Pons (tissue), 1 donor: ENCODE measurements at regions not wholly inside any gene's neighbourhood (a gene's known extent, or its start where the extent isn't known, plus 50 kb on each side); places are given as distances from the start of the nearest gene placed in this dataset.
"Not testable (repeated sequence)": the region's sequence is repeated elsewhere in the genome, so short reads cannot be mapped to it uniquely, and the experiment has no call there.

Source experiments
- DNase-seq: peaks from one replicate; pipeline ENCODE4 v3.0.0-alpha.2; 2016; ENCODE audit warnings: low spot score

DNA sequence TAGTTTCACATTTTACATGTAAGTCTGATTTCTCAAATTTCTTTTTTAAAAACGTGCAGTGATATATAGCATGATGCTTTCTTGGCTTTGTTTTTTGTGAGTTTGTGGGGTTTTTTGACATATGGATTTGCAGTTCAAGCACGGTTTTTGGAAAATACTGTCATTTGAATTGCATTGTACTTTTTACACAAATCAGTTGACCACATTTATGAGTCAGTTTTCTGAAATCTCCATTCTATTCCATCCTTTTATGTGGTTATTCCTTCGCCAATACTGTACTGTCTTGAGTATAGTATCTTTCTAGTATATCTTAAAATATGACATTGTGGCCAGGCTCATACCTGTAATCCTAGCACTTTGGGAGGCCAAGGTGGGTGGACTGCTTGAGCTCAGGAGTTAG lies 890.0 kb upstream of the CITED2 start:
- DNase-seq: no peak

DNA sequence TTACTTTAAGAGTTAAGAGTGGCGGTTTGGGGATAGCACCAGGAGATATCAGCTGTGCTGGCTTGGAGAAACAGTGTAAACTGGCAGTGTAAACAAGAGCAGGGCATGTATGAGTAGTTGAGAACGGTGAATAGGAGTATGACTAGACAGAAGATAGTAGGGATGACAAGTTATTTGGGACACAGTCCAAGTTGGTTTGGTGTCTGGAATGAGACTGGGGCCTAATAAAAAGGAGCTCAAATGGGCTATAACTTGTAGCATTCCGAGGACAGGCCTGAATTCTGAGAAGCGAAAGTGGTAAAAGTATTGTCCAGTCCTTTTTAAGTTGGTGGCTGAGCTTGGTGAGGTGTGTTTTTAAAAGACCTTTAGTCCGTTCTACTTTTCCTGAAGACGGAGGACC lies 883.9 kb upstream of the CITED2 start:
- DNase-seq: not testable (repeated sequence)

DNA sequence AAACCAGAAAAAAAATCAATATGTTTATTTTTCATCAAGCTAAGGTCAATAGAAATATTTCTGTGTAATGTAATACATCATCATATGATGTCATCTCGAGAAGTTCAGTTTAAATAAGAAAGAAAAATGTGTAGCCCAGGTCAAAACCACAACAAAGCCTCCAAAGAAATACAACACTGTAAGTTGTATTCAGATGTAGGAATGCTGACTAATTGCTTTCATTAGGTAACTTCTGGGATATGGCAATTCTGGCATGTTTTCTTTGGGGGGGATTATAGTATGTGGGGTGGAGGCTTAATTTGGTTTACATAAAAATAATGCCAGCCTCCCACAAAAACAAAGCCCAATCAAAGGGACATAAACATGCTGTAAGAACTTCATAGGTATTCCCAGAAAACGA lies 881.8 kb upstream of the CITED2 start:
- no peak for DNase-seq

DNA sequence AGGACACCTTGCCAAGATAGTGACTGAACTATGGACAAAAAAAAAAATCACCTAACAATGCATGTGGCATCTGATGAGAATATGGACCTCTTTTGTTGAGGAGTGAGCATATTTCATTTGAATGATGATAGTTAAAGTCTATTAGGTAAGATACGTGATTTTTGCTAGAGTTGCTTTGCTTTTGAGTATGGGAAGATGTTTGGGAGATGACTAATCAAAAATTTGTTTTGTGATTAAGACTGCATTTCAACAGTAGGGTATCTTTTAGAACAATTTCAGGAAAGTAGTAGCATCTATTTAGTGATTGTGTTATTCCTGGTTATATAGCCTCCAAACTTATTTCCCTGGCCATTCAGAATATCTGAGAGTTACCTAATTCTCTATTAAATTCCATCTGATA lies 878.6 kb upstream of the CITED2 start:
- no peak for DNase-seq

DNA sequence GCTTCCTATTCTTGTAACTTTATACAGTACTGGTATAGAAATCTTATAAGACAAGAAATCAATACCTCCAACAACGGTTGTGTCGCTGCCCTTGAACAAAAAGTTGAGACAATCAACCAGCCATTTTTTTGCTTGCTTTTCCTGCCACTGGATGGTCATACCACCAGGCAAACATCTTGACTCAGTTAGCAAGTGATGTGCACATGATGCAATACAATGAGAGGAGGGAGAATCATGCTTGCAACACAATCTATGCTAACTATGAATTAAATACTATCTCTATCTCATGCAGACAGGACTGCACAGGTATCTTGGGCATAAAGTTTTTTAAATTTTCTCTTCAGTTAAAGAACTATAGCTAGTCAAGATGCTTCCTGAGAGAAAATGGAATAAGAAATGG lies 877.7 kb upstream of the CITED2 start:
- no peak for DNase-seq

DNA sequence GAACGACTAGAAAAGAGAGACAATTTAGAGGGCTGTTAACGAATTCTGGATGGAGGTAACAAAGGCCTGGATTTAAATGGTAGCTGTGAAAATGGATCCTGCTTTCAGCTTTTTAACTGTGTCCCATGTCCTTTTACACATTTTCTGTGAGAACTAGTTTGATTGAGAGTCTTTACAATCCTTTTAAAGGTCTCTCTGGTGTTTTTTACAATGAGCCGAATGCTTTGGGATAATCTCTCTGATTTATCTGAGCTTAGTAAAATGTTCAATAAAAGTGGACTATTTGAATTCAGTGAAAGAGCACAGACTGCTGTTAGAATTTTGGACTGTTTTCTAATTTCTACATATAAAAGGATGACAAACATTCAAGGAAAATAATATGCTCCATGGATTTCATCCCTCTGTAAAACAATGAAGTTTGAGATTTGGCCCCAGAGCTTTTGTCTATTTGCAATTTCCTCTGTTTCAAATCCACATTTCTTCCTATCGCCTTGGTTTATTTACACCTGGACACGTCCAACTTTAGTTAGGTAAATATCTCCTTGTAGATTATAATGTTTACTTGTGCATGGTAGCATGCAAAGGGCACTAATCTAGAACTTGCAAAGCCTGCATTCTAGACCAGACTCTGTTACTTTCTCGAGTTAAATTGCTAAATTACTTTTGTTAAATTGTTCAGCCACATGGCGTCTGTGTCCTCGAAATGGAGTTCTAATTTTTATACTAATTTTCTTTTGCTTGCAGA lies 871.0 kb upstream of the CITED2 start:
- no peak for DNase-seq

DNA sequence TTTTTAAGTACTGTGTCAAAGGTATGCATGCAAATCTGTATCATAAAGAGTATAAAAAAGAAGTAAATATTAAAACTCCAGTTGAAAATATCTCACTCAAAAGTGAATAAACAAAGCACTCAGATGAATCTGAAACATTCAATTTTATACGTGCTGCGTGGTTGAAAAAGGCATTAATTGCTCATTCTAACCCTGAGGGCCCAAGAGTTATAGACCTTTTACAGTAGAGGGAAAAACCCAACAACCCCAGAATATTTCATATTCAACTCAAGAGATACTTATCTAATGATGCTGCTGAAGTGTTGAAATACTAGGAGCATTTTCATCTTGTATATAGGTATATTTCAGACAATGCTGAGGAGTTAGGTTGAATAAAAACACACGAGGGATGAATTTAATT lies 862.8 kb upstream of the CITED2 start:
- no peak for DNase-seq

DNA sequence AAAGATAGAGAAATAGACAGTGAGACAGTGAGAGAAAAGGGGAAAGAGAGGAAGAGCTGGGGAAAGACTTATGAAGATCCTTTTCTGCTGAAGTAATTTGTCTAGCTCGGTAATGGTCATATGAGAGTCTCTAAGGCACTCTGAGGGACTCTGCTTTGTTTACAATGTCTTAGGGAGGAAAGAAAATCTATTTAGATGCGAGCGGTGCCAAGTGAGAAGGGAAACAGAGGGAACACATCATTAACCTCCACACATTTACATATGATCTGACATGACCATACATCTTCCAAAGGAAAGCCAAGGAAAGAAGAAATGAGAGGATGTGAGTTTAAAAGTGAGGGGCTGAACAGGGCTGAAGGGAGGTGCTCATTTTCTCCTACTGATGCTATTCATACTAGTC lies 862.3 kb upstream of the CITED2 start:
- DNase-seq: no peak

DNA sequence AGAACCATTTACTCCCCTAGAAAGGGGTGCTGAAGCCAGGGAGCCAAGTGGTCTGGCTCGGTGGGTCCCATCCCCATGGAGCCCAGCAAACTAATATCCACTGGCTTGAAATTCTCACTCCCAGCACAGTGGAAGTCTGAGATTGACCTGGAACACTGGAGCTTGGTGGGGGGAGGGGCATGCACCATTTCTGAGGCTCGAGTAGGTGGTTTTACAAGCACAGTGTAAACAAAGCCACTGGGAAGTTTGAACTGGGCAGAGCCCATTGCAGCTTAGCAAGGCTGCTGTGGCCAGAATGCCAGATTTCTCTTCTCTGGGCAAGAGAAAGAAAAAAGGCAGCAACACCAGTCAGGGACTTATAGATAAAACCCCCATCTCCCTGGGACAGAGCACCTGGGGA lies 855.8 kb upstream of the CITED2 start:
- no peak for DNase-seq

DNA sequence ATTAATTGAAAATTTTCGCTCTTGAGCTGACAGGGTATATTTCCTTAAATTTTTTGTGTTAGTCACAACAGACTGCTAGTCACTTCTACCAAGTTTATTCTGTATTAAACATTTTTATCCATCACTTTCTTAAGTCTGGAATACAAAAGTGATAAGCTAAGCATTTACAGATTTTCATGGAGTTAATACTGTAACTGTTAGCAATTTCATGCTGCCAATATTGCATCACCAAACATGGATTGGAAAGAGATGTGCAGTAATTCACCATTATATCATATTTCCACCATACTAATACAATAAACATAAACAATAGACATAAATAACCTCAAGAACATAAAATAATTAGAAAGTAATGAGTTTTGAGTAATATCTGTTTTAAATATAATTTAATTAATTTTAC lies 854.0 kb upstream of the CITED2 start:
- no peak for DNase-seq

DNA sequence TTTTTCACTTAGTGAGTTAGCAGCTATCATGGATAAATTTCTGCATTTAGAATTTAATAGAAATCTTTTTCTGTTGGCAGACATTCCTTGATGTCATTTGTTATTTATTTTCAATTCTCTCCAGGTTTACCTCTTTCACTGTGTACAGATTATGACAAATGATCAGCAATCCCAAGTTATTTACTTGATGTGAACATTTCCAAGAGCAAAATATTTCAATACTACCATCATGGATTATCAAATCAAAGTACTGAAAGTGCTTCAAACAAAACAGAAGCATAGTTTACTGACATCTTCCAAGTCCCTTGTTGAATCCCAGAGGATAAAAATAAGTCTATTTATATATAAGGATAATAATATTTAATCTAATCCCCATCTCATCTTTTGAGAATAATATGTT lies 852.2 kb upstream of the CITED2 start:
- no peak for DNase-seq

DNA sequence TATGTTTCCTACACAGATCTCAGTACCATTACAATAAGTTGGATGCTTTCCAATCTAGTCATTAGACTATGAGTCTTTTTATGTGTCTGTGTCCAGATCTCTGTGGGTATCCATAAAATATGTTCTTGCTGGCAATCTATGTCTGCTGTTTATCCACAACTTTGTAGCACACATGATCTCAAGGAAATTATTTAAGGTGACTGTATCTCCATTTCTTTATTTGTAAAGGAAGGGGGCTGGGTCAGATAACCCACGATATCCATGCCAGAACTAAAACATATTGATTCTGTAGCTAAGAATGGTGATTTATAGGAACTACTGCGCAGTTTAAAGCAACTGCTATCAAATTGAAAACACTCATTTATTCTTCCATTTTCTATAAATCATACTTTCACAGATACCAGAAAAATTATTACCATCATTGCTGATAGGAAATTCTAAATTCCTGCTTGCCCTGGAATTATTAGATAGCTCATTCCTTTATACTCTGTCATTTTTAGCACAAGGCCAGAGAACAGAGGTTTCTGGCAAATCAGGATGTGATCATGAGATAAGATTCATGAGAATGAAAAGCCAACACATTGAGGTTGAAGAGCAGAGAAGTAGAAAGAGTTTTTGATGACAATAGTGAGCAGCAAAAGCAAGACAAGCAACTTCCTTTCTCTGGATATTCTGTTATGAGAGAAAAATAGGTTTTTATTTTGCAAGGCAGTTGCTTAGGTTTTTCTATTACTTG lies 851.4 kb upstream of the CITED2 start:
- no peak for DNase-seq

DNA sequence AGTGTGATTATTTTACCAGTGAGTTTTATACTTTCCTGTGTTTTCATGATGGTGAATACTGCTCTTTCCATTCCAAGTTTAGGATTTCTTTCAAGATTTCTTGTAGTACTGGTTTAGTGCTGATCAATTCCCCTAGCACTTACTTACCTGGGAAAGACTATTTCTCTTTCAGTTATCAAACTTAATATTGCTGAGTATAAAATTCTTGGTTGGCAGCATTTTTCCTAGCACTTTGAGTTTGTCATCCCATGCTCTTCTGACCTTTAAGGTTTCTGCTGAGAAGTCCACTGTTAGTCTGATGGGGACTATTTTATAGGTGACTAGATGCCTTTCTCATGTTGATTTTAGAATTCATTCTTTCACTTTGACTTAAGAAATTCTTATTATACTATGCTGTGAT lies 842.8 kb upstream of the CITED2 start:
- no peak for DNase-seq

DNA sequence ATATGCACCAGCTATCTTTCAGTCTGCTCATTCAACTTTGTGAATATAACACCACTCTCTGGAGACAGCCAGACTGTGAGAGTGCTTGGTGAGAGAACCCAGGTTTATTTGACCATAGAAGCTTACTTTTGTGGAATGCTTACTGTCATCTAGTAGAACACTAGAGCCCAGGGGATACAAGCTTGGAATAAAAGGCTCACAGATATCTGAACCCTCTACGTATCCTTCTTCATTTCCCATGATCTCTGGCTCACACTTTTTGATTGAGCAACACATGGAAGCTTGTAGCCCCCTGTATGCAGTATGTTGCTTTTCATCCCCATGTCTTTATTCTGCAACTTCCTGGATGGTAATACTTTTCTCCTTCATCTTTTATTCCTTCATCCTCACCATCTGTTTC lies 835.3 kb upstream of the CITED2 start:
- no peak for DNase-seq

DNA sequence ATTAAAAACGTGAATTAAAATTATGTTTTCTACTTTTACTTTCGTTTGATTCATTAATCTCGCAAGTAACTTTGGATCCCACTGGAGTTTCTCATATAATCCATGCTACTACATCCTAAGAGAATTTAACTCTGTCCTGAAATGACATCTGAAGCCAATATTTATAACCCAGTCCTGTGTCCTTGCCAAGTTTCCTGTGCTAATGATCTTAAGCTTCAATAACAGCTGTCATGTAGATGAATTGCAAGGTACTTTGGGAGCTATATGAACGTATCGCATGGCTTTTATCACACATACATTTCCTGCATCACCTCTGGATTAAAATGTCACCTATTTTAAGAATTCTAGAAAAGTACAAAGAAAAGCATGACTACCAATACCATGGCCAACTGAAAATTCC lies 833.8 kb upstream of the CITED2 start:
- no peak for DNase-seq

DNA sequence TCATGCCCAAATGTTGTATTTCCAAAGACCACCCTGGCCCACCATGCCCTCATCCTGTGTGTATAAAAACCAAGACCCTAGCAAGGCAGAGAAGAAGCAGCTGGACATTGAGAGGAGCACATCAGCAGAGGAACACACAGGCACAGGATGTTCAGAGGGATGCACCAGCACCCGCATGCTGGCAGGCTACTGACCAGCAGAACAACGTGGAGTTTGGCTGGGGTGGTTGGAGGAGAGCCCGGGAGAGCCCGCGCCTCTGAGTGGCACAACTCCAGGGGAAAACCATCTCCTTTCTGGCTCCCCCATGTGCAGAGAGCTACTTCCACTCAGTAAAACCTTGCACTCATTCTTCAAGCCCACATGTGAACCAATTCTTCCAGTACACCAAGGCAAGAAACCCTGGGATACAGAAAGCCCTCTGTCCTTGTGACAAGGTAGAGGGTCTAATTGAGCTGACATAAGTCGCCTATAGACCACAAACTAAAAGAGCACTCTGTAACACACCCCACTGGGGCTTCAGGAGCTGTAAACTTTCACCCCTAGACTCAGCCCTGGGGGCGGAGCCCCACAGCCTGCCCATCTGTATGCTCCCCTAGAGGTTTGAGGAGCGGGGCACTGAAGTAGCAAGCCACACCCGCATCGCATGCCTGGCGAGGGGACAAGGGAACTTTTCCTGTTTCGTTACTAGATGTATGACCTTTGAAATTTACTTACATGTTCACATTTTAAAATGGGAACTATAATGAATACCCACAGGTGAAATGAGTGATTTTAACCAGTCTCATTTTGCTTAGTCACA lies 831.5 kb upstream of the CITED2 start:
- no peak for DNase-seq

DNA sequence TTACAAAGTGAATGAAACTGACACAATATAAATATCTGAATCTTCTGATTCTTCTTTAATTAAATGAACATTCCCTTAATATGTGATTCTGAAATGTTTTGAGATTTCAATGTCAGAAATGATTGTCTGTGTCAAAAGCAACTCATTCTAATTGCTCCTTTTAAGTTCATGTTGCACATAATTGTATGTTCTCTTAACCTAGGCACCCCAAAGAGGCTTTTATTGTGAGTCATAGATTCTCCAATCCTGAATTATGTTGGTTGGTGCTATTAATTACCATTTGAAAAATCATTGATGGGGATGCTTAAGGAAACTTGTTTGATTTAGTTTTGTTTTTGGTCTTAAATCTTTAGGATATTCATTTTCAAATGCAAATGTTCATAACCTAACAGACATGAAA lies 829.7 kb upstream of the CITED2 start:
- DNase-seq: no peak

DNA sequence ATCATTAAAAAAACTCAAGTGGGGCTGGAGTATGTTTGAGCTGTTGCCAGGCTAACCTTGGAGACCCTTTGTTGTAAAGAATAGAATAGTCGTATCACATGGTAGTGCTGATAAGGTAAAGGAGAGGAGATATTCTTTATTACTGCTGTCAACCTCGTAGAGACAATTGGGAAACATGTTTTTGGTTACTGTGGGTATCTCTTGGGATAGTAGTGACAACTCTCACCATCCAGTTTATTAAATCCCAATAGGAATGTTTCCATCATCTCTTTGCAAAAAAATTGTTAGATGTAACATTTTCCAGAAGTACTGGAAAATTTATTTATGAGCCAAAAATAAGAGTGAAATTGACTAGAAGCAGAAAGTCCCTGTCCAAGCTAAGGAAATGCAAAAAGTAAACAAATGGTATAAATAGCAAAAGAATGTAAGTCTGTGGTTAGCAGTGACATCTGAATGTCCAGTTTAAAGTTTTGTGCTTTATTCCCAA lies 829.3 kb upstream of the CITED2 start:
- no peak for DNase-seq

DNA sequence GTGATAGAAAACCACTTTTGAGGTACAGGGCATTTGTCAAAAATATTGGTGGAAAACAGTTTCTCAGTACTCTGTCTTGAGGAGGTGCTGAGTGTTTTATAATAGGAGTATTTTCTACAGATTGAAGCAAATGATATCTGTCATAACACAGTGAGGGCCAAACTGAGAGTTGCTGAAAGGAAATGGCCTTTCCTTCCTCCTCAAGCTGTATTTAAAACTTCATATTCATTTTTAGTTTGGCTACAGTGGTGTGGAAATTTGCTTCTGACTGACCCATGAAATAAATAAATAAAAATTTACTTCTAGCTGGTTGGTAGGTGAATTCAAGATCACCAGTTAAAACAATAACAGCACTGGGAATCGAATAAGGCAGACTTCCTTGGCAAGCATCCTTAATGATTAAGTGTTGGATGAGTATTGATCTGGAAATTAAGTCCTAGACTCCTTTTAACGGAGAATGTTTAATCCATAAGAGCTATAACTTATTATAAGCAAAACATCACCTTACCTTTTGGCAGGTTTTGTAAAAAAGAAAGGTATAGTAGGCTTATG lies 828.6 kb upstream of the CITED2 start:
- no peak for DNase-seq

DNA sequence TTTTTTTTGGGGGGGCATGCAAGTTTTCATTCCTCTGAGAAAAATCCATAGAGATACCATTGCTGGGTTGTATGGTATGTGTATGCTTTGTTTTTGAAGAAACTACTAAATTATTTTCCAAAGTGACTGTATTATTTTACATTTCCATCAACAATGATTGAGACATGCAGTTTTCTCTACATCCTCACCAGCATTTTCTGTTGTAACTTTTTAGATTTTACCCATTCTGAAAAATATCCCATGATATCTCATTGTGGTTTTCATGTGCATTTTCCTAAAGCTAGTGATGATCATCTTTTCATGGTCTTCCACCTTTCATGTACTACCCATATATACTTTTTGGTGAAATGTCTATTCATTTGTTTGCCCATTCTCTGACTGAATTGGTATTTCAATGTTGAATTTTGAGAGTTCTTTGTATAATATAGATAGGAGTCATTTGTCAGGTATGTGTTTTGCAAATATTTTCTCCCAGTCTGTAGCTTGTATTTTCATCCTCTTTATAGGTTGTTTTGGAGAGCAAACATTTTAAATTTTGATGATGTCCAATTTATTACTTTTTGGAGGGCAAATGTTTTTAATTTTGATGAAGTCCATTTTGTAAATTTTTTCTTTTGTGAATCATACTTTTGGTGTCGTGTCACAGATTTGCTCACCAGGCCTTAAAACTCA lies 827.5 kb upstream of the CITED2 start:
- no peak for DNase-seq

DNA sequence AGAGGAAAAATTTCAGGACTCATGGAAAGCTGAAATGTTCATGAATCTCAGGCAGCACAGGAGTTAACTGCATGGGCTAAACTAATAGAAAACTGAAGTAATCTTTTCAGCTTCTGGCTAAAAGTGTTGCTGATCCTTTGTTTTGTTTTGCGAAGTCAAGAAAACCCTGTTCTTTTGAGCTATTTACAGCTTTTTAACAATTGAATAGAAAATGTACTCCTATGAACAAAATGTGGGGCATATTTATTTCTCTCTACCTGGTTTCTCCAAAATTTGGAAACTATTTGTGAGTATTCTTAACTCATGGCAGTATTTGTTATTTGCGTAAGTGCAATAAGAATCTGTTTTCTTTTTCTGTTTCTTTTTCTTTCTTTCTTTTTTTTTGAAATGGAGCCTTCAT lies 818.8 kb upstream of the CITED2 start:
- no peak for DNase-seq

DNA sequence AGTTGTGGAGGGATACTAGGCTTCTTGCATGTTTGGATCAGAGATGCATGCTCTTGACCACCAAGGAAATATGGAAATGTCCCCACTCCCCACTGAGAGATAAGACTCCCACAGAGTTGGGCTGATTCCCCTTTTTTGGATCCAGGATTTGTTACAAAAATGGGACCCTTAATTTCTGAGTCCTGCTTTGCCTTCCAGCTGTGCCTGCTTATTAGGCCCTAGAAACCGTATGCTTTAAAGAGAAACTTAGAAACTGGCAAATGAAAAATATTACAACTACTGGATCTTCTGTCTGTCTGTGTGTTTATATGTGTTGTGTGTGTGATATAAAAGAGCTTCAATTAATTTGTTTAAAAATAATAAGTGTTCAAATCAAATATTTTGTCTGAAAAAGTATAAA lies 817.6 kb upstream of the CITED2 start:
- DNase-seq: no peak
